ENCODE measurements at regions not wholly inside any gene's neighbourhood (a gene's known extent, or its start where the extent isn't known, plus 50 kb on each side); places are given as distances from the start of the nearest gene placed in this dataset.

DNA sequence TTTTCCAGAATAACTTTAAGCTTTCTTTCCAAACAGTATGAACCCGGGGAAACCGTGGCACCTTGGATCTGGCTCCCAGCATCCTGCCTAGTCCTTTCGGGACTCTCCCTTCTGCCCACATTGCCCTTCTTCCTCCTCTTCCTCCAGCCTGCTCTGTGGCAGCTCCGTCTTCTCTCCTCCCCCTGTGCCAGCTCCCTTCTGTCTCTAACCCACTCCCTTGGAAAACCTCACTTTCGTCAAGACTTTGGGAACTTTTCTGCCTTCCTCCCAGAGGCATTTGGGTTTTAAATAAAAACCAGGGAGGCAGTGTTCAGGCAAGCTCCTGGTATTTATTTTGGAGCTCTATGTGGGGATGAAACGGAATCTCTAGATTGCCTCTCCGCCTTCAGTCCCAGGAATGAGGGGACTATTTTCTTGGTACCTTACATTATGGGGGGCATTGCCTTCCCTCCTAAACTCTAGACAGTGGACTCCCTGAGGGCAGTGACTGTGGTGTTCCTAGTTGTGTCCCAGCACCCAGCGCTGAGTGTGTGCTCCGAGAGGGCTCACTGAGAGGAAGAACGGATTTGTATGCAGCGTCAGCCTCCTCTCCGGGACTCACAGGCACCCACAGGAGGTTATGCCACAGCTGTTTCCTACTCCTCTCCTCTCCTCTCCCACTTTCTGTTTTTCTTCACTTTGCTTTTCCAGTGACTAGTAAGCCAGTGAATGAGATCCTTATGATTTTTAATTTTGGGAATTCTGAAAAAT is 105.4 kb upstream of the MRPS22 start:
- TF ChIP-seq, protein P1, sequence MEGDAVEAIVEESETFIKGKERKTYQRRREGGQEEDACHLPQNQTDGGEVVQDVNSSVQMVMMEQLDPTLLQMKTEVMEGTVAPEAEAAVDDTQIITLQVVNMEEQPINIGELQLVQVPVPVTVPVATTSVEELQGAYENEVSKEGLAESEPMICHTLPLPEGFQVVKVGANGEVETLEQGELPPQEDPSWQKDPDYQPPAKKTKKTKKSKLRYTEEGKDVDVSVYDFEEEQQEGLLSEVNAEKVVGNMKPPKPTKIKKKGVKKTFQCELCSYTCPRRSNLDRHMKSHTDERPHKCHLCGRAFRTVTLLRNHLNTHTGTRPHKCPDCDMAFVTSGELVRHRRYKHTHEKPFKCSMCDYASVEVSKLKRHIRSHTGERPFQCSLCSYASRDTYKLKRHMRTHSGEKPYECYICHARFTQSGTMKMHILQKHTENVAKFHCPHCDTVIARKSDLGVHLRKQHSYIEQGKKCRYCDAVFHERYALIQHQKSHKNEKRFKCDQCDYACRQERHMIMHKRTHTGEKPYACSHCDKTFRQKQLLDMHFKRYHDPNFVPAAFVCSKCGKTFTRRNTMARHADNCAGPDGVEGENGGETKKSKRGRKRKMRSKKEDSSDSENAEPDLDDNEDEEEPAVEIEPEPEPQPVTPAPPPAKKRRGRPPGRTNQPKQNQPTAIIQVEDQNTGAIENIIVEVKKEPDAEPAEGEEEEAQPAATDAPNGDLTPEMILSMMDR (IDR thresholded peaks at IDR 0.05) = no peak
- no peak for TF ChIP-seq EZH2 (IDR thresholded peaks at IDR 0.05)

Measured in neural progenitor cell (in vitro differentiated cells).